ENCODE measurements at regions not wholly inside any gene's neighbourhood (a gene's known extent, or its start where the extent isn't known, plus 50 kb on each side); places are given as distances from the start of the nearest gene placed in this dataset.

DNA sequence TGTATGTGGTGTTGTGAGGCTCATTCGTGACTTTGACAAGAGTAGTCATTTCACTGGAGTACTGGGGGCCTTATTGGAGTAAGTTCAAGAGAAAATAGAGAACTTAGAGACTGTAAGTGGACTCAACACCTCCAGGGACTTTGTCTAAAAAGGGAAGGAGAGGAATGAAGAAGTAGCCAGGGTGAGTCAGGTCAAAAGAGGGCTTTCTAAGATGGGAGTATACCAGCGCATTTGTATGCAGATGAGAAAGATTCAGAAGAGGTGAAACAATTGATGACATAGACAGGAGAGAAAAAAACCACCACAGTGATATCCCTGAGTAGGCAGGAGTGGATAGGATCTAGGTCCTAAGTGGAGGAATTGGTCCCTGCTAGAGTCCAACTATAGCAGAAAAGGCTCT, 246.8 kb downstream of the IKZF2 start:
- no peak for TF ChIP-seq ESRRA (CRISPR knock-in tag; IDR thresholded peaks at IDR 0.05; ENCODE audit: borderline replicate concordance)
- no peak for TF ChIP-seq CBFB (CRISPR knock-in tag; IDR thresholded peaks at IDR 0.05; ENCODE audit: low read depth)
- no peak for TF ChIP-seq NR1H2 (CRISPR knock-in tag; IDR thresholded peaks at IDR 0.05)
- TF ChIP-seq MYBL2 (CRISPR knock-in tag; IDR thresholded peaks at IDR 0.05), result no peak
- TF ChIP-seq, protein P1, sequence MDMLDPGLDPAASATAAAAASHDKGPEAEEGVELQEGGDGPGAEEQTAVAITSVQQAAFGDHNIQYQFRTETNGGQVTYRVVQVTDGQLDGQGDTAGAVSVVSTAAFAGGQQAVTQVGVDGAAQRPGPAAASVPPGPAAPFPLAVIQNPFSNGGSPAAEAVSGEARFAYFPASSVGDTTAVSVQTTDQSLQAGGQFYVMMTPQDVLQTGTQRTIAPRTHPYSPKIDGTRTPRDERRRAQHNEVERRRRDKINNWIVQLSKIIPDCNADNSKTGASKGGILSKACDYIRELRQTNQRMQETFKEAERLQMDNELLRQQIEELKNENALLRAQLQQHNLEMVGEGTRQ (CRISPR knock-in tag; IDR thresholded peaks at IDR 0.05), result no peak
- TF ChIP-seq ZNF317 (CRISPR knock-in tag; IDR thresholded peaks at IDR 0.05; ENCODE audit: borderline replicate concordance, low read depth), result no peak
- no peak for TF ChIP-seq PRRX2 (CRISPR knock-in tag; IDR thresholded peaks at IDR 0.05)
- peaks cover 8% of the 10 kb centered on the region for H3K4me1 Mint-ChIP-seq
- H3K9me3 Mint-ChIP-seq, result peaks cover 4% of the 10 kb centered on the region
- ATAC-seq (no peak; the same call in 1 of the 2 replicates), DNase-seq (ENCODE audit: low spot score) (no peak)
- H3K27ac Mint-ChIP-seq, result no peak overlapping the region
- H3K36me3 Mint-ChIP-seq, result no peaks in the 10 kb centered on the region
- no peak overlapping the region for H3K4me3 Mint-ChIP-seq
- POLR2A ChIA-PET, result no interaction called here
- CTCF ChIA-PET, result no interaction called here
- H3K27me3 Mint-ChIP-seq (ENCODE audit: low read depth), result no peaks in the 10 kb centered on the region

DNA sequence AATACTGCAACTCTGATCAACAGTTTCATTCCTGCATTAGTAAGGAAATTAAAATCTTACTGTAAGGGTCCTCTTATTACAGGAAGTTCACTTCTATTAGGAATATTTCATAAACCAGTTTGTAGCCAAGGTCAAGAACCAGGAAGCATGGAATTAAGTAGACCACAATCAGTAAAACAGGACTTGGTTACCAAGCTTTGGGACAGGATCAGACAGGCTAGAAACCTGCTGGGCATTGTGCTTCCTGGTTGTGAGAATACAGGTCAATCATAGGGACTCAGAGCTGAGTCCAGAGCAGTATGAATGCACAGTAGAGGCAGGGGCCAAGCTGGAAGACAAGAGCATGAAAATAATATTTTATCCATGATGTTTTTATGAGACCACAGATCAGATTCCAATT, 248.0 kb downstream of the IKZF2 start:
- ATAC-seq (no peak), DNase-seq (ENCODE audit: low spot score) (no peak)
- Mint-ChIP-seq H3K27ac (no peak overlapping the region), H3K27me3 (ENCODE audit: low read depth) (no peaks in the 10 kb centered on the region), H3K4me1 (peaks cover 8% of the 10 kb centered on the region), H3K4me3 (no peak overlapping the region), H3K36me3 (no peaks in the 10 kb centered on the region), H3K9me3 (no peaks in the 10 kb centered on the region)
- POLR2A ChIA-PET, result no interaction called here
- CTCF ChIA-PET, result no interaction called here
- TF ChIP-seq RELA (CRISPR knock-in tag; IDR thresholded peaks at IDR 0.05; ENCODE audit: borderline replicate concordance) (no peak), ETV6 (CRISPR knock-in tag; IDR thresholded peaks at IDR 0.05) (no peak), NR1H2 (CRISPR knock-in tag; IDR thresholded peaks at IDR 0.05) (no peak), SOX15 (CRISPR knock-in tag; IDR thresholded peaks at IDR 0.05) (no peak), ZNF232 (CRISPR knock-in tag; IDR thresholded peaks at IDR 0.05) (no peak), ZNF532 (CRISPR knock-in tag; IDR thresholded peaks at IDR 0.05; ENCODE audit: borderline replicate concordance) (no peak), KAT7 (CRISPR knock-in tag; IDR thresholded peaks at IDR 0.05; ENCODE audit: borderline replicate concordance) (no peak), NFATC4 (CRISPR knock-in tag; IDR thresholded peaks at IDR 0.05) (no peak), NR2C2 (CRISPR knock-in tag; IDR thresholded peaks at IDR 0.05) (no peak), AR (CRISPR knock-in tag; IDR thresholded peaks at IDR 0.05) (no peak), ZNF416 (CRISPR knock-in tag; IDR thresholded peaks at IDR 0.05) (no peak), MAX (CRISPR knock-in tag; IDR thresholded peaks at IDR 0.05) (no peak), HMGA2 (CRISPR knock-in tag; IDR thresholded peaks at IDR 0.05) (no peak), SP1 (CRISPR knock-in tag; conservative IDR thresholded peaks at IDR 0.05) (no peak), ZMAT4 (CRISPR knock-in tag; IDR thresholded peaks at IDR 0.05) (no peak)
- TF ChIP-seq, protein P2, sequence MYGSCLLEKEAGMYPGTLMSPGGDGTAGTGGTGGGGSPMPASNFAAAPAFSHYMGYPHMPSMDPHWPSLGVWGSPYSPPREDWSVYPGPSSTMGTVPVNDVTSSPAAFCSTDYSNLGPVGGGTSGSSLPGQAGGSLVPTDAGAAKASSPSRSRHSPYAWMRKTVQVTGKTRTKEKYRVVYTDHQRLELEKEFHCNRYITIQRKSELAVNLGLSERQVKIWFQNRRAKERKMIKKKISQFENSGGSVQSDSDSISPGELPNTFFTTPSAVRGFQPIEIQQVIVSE (CRISPR knock-in tag; IDR thresholded peaks at IDR 0.05; ENCODE audit: borderline replicate concordance), result no peak
